Hepatocyte (in vitro differentiated cells): ENCODE measurements at regions not wholly inside any gene's neighbourhood (a gene's known extent, or its start where the extent isn't known, plus 50 kb on each side); places are given as distances from the start of the nearest gene placed in this dataset.
"Not testable (repeated sequence)": the region's sequence is repeated elsewhere in the genome, so short reads cannot be mapped to it uniquely, and the experiment has no call there.

Source experiments
- DNase-seq: peaks from one replicate; pipeline ENCODE4 v3.0.0-alpha.2; 2016; ENCODE audit warnings: low spot score
- H2AFZ ChIP-seq: fragments of 200-600 bp; sonication (generic); 2 replicates; pipeline ENCODE4 v1.6.0; 2016; ENCODE audit warnings: antibody characterized with exemption, mild to moderate bottlenecking
- H3K27ac ChIP-seq: fragments of 200-600 bp; sonication (generic); 2 replicates; pipeline ENCODE4 v1.5.1; 2016; ENCODE audit warnings: mild to moderate bottlenecking
- H3K27me3 ChIP-seq: fragments of 200-600 bp; sonication (generic); 2 replicates; pipeline ENCODE4 v1.6.1; 2016
- H3K36me3 ChIP-seq: fragments of 200-600 bp; sonication (generic); replicated peaks from 2 replicates; pipeline ENCODE4 v1.5.1; 2016; ENCODE audit warnings: low read depth; ENCODE audit not compliant: insufficient read depth
- H3K4me1 ChIP-seq: fragments of 200-600 bp; sonication (generic); 2 replicates; pipeline ENCODE4 v1.5.1; 2016; ENCODE audit warnings: mild to moderate bottlenecking, moderate library complexity; ENCODE audit not compliant: insufficient read depth
- H3K4me2 ChIP-seq: fragments of 200-600 bp; sonication (generic); 2 replicates; pipeline ENCODE4 v1.6.0; 2016
- H3K4me3 ChIP-seq: fragments of 200-600 bp; sonication (generic); 2 replicates; pipeline ENCODE4 v1.5.1; 2016; ENCODE audit warnings: mild to moderate bottlenecking
- H3K79me2 ChIP-seq: fragments of 200-600 bp; sonication (generic); 2 replicates; pipeline ENCODE4 v1.6.0; 2017; ENCODE audit warnings: mild to moderate bottlenecking
- H3K9me2 ChIP-seq: fragments of 200-600 bp; sonication (generic); replicated peaks from 2 replicates; pipeline ENCODE4 v1.6.0; 2017; ENCODE audit warnings: mild to moderate bottlenecking; ENCODE audit not compliant: insufficient read depth
- H3K9me3 ChIP-seq: fragments of 200-600 bp; sonication (generic); 2 replicates; pipeline ENCODE4 v1.5.1; 2016; ENCODE audit warnings: low read depth, mild to moderate bottlenecking
- H4K20me1 ChIP-seq: fragments of 200-600 bp; sonication (generic); 2 replicates; pipeline ENCODE4 v1.6.0; 2016; ENCODE audit warnings: mild to moderate bottlenecking; ENCODE audit not compliant: insufficient read depth, poor library complexity, severe bottlenecking
- CTCF ChIP-seq: fragments of 200-600 bp; sonication (generic); IDR thresholded peaks from 2 replicates; pipeline ENCODE4 v1.5.1; 2016; ENCODE audit warnings: antibody characterized with exemption, mild to moderate bottlenecking; ENCODE audit not compliant: poor library complexity
- EZH2 ChIP-seq: fragments of 200-600 bp; sonication (generic); IDR thresholded peaks from 2 replicates; pipeline ENCODE4 v1.6.1; 2016; ENCODE audit warnings: antibody characterized with exemption, mild to moderate bottlenecking, borderline replicate concordance
- EZH2phosphoT487 ChIP-seq: fragments of 200-600 bp; sonication (generic); IDR thresholded peaks from one replicate; pipeline ENCODE4 v1.6.1; 2018; ENCODE audit warnings: antibody characterized with exemption, mild to moderate bottlenecking, low read depth, moderate library complexity; ENCODE audit not compliant: unreplicated experiment, severe bottlenecking
- WGBS: methylation state at CpG from one replicate; pipeline ENCODE4 v1.1.6; 2016; ENCODE audit warnings: low lambda C conversion rate; ENCODE audit errors: missing lambda C conversion rate; 5-methylcytosine and 5-hydroxymethylcytosine counted together

DNA sequence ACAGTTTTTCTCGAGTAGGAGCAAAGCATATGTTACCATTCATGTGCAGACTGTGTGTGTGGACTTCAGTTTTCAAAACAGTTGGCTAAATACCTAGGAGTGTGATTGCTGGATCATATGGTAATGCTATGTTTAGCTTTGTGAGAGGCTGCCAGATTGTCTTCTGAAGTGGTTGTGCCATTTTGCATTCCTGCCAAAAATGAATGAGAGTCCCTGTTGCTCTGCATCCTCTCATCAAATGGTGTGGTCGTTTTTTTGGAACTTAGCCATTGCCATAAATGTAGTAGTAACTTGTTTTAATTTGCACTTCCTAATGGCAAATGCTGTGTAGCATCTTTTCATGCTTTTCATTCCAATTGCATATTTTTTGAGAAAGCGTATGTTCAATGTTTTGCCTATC is 77.2 kb upstream of the NDN start:
- H3K9me3 ChIP-seq, result no peaks in the 10 kb centered on the region
- no peak for DNase-seq
- no peaks in the 10 kb centered on the region for H4K20me1 ChIP-seq
- H3K4me2 ChIP-seq, result no peak overlapping the region
- no peaks in the 10 kb centered on the region for H3K36me3 ChIP-seq
- no peaks in the 10 kb centered on the region for H3K4me1 ChIP-seq
- H3K4me3 ChIP-seq, result no peak overlapping the region
- H3K27ac ChIP-seq, result no peak overlapping the region
- no peak overlapping the region for H2AFZ ChIP-seq
- no peaks in the 10 kb centered on the region for H3K27me3 ChIP-seq
- no peaks in the 10 kb centered on the region for H3K9me2 ChIP-seq
- 56% methylated on average over 3 of the region's 3 CpGs for WGBS
- no peaks in the 10 kb centered on the region for H3K79me2 ChIP-seq
- TF ChIP-seq CTCF (no peak), EZH2 (no peak), EZH2phosphoT487 (no peak)

DNA sequence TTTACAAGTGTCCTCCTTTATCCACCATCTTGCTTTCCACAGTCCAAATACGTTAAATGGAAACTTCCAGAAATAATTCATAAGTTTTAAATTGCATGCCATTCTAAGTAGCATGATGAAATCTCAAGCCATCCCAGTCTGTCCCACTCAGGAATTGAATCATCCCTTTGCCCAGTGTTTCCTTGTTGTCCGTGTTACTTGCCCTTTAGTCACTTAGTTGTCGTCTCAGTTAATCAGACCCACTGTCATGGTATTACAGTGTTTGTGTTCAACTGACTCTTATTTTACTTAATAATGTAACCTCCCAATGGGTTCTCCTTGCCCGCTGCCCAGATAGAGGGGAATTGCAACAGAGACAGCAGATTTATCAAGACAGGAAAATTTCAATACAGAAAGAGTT is 77.6 kb upstream of the NDN start:
- Histone ChIP-seq H3K4me3 (no peak overlapping the region), H4K20me1 (no peaks in the 10 kb centered on the region), H3K79me2 (no peaks in the 10 kb centered on the region), H2AFZ (no peak overlapping the region), H3K36me3 (no peaks in the 10 kb centered on the region), H3K4me1 (no peaks in the 10 kb centered on the region), H3K27me3 (no peaks in the 10 kb centered on the region), H3K9me3 (no peaks in the 10 kb centered on the region), H3K9me2 (no peaks in the 10 kb centered on the region), H3K4me2 (no peak overlapping the region), H3K27ac (no peak overlapping the region)
- 69% methylated on average over 4 of the region's 4 CpGs for WGBS
- TF ChIP-seq EZH2 (no peak), EZH2phosphoT487 (no peak), CTCF (no peak)
- no peak for DNase-seq

- H3K4me3 ChIP-seq, H3K4me1 ChIP-seq, H3K27me3 ChIP-seq, H2AFZ ChIP-seq, H4K20me1 ChIP-seq, H3K4me2 ChIP-seq, H3K9me3 ChIP-seq, H3K36me3 ChIP-seq, H3K79me2 ChIP-seq, H3K9me2 ChIP-seq, H3K27ac ChIP-seq, DNase-seq: not testable (repeated sequence)
- 49% methylated on average over 2 of the region's 2 CpGs for WGBS
These were observed 79.7 kb upstream of the NDN start for GRCh38 chr15:23766779-23767178.

GRCh38 chr15:23773093-23773492 is 86.0 kb upstream of the NDN start:
- DNase-seq, result no peak
- Histone ChIP-seq H3K27ac (no peak overlapping the region), H3K36me3 (no peaks in the 10 kb centered on the region), H3K4me1 (no peaks in the 10 kb centered on the region), H3K4me3 (no peak overlapping the region), H3K79me2 (no peaks in the 10 kb centered on the region), H3K9me3 (no peaks in the 10 kb centered on the region), H3K9me2 (no peaks in the 10 kb centered on the region), H3K27me3 (no peaks in the 10 kb centered on the region), H3K4me2 (no peak overlapping the region), H4K20me1 (no peaks in the 10 kb centered on the region), H2AFZ (no peak overlapping the region)
- TF ChIP-seq EZH2phosphoT487 (no peak), EZH2 (no peak), CTCF (no peak)
